GM11168 (cell line): ENCODE measurements at regions not wholly inside any gene's neighbourhood (a gene's known extent, or its start where the extent isn't known, plus 50 kb on each side); places are given as distances from the start of the nearest gene placed in this dataset.

Experiments used
- in situ Hi-C: fragments of 300-500 bp; cut with MboI; formaldehyde crosslinking; loops from one replicate; pipeline ENCODE4 v1.12.0; 2022; ENCODE audit warnings: low sequenced_read_pairs; ENCODE audit not compliant: unreplicated experiment

DNA sequence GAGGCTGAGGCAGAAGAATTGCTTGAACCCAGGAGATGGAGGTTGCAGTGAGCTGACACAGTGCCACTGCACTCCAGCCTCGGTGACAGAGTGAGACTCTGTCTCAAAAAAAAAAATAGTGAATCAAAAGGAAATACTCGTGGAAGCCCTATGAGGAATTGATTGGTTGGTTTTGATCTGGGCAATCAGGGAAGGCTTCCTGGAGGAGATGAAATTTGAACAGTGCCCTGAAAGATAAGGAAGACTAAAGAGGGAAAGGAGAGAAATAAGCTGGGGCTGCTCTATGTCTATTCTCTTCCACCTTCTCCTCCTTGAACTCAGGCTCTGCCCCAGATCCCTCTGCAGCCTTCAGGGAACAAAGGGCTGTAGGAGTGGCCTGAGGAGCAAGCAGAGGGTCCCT is 54.1 kb downstream of the IRF2BPL start:
- in situ Hi-C loops = no loop called here

DNA sequence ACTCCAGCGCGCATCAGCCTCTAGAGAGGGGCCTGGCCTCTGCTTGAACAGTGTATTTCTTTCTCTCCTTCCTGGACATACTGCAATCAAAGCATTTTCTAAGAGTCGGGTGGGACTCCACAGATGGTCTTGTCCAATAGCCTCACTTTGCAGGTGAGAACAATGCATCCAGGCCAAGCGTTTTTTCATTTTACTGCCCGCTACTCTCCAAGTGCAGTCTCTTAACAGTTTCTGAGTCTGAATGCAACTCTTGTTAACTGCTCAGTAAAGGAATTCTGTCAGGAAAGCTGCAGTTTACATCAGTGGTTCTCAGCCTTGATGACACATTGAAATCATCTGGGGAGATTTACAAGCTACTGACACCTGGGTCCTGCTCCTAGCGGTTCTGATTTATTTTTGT is 57.0 kb downstream of the IRF2BPL start:
- in situ Hi-C loops = no loop called here

DNA sequence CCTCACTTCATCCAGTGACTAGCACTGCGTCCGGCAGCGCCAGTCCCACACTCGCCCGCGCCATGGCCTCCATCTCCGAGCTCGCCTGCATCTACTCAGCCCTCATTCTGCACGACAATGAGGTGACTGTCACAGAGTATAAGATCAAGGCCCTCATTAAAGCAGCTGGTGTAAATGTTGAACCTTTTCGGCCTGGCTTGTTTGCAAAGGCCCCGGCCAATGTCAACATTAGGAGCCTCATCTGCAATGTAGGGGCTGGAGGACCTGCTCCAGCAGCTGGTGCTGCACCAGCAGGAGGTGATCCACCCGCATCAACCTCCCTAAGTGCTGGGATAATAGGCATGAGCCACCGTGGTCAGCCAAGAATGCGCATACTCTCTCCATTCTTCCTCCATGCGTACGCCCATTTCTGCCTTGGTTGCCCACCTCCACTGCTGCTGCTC is 59.9 kb downstream of the IRF2BPL start:
- in situ Hi-C loops = no loop called here

DNA sequence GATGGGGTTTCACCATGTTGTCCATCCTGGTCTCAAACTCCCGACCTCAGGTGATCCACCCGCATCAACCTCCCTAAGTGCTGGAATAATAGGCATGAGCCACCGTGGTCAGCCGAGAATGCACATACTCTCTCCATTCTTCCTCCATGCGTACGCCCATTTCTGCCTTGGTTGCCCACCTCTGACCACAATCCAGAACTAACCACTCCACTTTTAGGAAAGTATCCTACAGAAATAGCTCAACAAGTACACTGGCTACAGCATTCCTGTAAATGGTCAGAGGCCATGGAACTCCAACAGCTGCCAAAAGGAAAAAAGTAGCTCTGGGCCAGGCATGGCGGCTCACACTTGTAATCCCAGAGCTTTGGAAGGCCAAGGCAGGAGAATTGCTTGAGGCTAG is 60.7 kb downstream of the IRF2BPL start:
- in situ Hi-C loops = no loop called here

DNA sequence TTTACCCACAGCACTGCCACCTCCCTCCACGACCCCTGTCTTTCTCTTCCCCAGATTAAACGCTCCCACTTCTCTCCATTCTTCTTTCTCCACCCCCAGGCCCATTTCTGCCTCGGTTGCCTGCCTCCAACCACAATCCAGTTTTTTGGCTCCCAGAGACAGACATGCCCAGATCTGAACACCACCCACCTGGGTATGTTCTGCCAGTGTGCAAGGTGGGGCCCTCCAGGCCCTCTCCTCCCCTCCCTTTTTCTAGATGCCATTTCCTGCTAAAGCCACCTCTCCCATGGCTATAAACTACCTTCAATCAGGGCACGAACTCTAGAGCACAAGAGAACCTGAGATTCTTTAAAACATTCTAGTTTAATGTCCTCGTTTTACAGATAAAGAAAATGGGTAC is 63.3 kb downstream of the IRF2BPL start:
- in situ Hi-C loops = no loop called here

DNA sequence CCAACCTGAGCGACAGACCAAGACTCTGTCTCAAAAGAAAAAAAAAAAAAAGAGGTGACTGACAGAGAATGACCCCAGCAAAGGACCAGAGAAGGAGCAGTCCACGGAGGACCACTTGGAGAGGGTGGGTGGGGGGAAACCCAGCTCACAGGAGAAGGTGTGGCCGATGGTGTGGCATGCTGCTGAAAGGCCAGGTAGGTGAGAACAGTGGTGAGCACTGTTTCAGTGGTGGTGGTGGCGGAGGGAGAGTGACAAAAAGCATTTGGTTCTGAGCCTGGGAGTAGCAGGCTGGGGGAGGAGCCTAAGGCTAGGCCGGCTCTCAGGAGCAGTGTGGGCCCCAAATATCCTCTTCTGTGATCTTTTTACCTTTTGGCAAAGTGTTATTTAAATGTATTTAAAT is 63.8 kb downstream of the IRF2BPL start:
- in situ Hi-C loops = loop anchor here (5.0 kb wide), 1 partner anchor 43 kb away; no protein-coding TSS in a partner anchor

DNA sequence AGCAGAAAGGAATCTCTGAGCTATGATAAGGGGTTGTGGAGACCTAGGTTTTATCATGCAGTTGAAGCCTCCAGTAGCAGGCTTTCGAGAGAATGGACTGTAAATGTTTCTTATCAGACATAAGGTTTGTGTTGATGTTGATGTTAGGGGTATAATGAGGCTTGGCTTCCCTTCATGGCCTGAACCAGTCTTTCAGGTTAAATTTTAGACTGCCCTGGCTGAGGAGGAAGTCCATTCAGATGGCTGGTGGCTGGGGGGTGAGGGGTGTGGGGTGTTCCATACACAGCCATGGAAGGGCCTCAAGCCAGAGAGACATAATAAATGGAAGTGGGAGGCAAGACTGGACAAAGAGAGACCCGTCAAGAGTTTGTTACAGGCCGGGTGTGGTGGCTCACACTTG is 65.1 kb downstream of the IRF2BPL start:
- in situ Hi-C loops = loop anchor here (5.0 kb wide), 1 partner anchor 44 kb away; no protein-coding TSS in a partner anchor

DNA sequence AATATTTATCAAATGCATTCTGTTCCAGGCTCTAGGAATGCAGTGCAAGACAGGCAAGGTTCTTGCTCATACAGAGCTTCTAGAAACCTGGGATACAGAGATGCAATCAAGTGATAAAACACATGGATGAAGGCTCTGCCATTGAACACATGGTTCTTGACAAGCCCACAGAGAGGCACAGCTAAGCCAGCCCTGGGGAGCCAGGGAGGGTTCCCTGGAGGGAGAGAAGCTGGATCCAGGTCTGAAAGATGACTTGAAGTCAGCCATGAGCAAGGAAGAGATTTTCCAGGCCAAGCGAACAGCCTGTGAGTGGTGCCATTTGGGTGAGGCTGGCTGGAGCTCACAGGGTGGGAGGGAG is 66.2 kb downstream of the IRF2BPL start:
- in situ Hi-C loops = loop anchor here (5.0 kb wide), 1 partner anchor 45 kb away; no protein-coding TSS in a partner anchor

DNA sequence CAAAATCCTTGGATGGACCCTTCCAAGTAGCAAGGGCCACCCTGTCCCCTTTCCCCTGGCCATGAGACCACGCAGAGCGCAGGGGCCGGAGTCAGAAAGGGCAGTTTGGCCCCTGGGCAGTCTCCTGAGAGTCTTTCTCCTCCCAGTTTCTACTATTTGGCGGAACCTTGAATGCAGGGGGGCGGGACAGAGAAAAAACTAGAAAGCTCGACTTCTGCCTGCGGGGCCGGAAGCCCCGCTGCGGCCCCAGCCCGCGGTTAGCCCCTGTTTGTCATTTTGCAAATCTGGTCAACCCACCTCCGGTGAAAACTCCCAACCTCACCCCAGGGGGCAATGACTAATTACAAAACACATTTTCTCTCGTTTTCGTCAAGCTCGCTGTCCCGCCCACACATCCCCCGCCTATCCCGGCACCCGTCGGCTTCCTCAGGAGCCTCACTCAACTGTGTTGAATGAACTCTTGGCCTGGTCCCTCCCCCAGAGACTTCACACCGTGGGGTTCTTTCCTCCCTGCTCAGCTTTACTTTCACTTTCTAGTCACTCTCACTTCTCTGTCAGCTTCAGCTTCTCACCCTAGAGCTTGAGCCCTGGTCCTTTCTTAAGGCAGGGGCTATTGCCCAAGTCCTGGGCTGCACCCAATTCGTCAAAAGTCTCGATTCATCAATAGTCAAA is 66.7 kb downstream of the IRF2BPL start:
- in situ Hi-C loops = loop anchor here (5.0 kb wide), 1 partner anchor 46 kb away; no protein-coding TSS in a partner anchor

DNA sequence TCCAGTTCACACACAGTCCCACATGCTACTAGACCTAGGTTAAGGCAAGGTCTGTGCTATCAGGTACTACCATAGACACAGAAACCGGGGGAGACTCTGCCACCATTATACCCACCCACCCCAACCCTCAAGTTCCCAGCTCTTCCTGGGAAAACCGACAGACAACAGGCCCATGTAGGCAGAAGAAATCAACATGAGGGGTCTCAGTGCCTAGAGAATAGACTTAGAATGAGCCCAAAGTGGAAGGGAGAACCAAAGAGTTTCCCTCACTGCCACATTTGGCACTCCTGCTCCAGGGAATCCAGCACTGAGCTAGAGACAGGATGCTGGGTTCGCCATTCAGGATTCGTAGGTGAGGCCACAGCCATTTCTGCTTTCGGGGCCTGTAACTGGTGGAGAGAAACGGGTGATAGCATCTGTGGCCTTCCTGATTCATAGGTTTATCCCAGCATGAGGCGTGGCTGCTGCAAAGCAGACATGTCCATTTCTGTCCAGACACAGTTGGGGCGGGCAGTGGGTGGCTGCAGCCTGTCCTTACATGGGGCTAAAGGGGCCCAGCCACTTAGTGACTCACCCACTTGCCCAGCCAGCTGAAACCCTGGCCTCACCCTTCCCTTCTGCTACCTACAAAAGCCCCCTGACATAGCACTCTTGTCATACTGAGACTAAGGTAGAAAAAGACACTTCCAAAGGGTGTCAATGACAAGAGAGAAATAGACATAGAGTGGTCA is 69.4 kb downstream of the IRF2BPL start:
- in situ Hi-C loops = no loop called here

DNA sequence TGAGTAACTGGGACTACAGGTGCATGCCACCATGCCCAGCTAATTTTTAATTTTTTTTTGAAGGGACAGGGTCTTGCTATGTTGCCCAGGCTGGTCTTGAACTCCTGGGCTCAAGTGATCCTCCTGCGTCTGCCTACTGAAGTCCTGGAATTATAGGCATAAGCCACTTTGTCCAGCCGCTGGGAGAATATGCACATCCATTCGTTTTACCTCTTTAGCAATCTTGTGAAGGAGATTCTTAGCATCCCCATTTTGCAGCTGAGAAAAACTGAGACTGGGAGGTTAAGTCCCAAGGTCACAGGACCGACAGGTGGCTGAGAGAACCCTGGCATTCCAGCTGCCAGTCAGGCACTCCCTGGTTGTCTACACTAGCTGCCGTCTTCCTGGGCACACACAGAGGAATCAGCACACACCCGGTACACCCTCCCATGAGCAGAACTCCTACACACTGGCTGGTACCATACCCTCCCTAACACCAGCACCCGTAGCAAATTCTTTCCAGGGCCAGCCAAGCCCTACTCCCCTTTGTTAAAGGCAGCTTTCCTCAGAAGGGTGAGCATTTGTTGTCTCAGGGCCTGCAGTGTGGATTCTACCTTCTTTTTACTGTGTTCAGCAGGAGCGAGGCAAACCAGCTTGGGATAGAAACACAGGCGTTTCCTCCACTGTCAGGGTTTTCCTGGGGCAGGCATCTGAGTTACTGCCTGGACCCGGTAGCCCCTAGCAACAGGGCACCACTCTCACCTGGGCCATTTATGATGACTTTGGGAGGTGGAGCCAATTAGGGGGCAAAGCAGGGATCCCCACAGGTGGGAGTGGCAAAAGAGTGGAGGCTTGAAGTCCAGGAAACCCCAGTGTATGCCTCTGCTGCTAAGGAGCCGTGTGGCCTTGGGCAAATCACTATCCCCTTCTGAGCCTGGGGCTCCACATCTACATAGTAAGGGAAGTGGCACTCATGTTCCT is 70.2 kb downstream of the IRF2BPL start:
- in situ Hi-C loops = no loop called here

DNA sequence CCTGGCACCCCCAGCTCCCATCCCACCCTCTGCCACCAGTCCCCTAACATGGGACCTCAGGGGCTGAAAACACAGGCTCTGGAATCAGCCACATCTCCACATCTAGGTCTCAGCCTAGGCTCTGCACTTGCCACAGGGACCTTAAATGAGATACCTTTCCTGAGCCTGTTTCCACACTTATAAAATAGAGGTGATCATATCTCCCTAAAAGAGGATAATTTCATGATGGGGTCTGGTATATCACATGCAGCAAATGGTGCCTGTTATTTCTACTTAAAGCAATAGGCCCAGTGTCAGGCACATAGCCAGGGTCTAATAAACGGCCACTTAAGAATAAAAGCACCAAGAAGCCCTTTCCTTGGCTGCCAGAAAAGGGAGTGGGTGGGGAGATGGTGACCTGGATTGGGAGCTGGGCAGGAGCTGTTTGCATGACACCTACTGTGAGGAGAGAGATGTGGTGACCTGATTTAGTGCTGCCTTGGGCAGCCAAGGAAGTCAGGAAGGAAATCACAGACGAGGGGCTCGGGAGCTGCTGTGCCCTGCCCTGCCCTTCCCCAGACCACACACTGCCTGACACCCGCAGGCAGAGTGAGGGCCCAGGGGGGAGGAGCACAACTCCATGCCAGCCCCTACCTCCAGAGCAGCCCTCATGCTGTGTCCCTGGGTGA is 71.2 kb downstream of the IRF2BPL start:
- in situ Hi-C loops = no loop called here

DNA sequence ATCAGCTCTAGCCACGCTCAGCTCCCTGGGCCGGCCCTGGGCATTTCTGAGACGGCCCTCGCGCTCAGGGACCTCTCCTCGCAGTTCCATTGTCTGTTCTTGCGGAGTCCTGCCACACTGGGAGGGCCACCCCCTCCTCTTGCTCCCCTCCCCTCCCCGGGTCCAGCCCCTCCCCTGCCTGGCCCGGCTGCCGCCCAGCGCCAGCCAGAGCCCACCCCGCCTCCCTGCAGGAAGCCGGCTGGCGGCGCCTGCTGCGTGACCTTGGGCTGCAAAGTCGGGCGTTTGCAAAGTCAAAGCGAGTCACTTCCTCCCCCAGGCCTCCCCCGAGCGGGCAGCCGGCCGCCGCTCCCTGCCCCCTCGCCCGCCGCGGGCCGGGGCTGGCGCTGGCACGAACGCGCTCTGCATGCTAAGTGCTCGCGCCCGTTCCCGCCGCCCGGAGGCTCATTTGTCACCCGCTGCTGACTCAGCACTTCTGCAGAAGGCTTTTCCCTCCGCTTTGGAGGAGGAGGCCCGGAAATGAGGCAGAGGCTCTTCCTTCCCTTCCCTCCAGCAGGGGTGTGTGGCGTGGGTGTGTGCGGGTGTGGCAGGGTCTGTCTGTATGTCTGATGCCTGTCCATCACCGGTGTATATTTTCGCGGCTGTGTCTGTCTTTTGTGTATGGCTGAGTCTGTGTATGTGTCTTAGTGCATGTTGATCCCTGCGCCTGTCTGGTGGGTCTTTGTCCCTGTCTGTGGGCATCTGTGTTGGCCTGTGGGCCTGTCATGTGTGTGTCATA is 72.0 kb downstream of the IRF2BPL start:
- in situ Hi-C loops = no loop called here

DNA sequence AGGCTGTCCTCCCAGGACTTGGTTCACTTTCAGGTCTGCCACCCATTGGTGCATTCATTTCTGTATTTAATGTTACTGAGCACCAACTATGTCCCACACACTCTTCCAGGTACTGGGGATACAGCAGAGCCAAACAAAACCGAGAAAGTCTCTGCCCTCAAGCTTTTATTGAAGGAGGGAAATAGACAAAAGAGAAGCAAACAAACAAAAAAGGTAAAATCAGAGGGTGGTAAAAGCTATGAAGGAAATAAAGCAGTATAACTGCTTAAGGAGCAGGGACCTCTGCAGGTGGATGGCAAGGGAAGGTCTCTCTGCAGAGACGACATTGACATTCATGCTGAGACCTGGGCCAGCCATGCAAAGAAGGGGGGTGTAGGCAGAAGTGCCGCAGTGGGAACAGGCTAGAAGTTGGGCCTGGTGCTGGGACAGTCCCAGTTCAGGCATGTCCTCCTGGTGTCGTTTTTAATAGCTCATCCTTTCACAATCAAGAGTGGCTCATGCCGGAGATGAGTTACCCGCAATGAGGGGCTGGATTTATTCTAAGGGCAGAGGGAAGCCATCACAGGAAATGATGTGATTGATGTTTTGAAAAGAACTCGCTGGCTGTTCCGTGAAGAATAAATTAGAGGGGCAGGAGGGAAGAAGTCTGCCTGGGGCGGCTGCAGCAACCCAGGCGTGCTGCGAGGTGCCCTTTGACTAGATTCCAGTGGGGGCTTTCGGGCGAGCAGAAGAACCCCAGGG is 72.8 kb downstream of the IRF2BPL start:
- in situ Hi-C loops = no loop called here

DNA sequence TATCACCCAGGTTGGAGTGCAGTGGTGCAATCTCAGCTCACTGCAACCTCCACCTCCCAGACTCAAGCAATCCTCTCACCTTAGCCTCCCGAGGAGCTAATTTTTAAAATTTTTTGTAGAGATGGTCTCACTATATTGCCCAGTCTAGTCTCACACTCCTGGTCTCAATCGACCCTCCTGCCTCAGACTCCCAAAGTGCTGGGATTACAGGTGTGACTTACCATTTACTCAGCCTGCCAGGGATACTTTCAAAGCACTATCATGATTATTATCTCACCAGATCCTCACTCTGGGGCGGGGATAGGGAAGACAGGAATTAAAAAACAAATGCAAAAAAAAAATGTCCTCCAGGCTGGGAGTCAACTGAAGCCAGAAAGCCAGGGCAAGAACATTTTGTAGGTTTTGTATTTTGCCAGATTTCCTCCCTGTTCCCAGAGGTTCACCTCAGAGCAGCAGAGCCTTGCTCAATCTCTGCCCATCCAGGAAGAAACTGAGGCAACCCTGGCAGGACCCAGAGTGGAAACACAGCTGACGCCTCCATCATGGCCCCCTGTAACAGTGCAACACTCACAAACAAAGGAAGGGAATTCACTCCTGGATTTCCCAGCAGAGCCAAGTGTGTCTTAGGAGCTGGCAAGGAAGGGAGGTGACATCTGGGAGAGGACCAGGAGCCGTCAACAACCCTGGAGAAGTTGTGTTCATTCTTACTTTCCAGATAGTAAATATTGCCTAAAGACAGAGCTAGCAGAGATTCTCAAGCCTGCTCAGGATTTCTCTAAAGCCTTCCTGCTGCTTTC is 73.9 kb downstream of the IRF2BPL start:
- in situ Hi-C loops = loop anchor here (5.0 kb wide), 1 partner anchor 98 kb away; no protein-coding TSS in a partner anchor

DNA sequence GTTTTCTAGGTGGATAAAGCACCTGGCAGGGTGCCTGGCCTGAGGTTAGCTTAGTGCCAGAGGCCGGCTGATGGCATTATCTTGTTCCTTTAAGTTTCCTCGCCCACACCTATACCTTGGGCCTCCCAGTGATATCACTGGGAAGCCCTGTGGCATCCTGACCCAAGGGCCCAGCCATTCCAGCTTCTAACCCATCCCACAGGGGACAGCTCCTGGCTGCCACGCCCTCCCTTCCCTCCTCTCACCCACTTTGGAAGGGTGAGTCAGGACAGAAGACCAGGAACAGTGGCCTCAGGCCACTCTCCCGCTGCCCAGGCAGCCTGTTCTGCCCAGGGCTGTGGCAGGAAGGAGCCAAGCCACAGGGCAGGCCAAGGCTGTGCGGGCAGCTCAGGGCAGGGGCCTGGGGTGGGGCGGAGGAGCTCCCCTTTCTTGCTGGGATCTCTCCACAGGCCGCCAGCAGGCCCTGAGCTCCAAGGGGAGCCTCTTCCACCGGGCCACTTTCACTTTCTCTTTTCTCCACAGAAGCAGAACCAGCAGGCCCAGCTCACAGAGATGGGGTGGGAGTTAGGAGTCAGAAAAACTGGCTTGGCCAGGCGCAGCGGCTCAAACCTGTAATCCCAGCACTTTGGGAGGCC is 75.1 kb downstream of the IRF2BPL start:
- in situ Hi-C loops = loop anchor here (5.0 kb wide), 1 partner anchor 99 kb away; no protein-coding TSS in a partner anchor

DNA sequence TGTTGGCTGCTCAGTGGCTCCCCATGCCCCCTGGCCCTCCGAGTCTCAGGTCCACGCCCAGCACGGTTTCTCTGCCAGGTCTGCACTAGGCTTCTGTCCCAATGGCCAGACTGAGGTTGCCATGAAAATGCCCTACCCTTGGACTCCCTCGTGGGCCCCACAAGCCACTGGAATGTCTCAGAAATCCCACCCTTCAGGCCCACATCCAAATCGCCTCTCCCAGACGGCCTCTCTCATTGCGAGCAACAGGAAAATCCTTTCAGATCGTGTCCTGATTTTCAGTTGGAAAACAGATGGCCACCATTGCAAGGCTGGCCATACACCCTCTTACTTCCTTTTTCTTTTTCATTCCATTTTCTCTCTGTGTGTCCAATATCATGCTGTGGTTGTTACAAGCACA is 77.3 kb downstream of the IRF2BPL start:
- in situ Hi-C loops = loop anchor here (5.0 kb wide), 1 partner anchor 101 kb away; no protein-coding TSS in a partner anchor
